Stomach (tissue), 4 donors: ENCODE measurements at regions not wholly inside any gene's neighbourhood (a gene's known extent, or its start where the extent isn't known, plus 50 kb on each side); places are given as distances from the start of the nearest gene placed in this dataset.

Experiments
- EP300 ChIP-seq: sonication (generic); formaldehyde crosslinking; IDR thresholded peaks from one replicate; pipeline ENCODE4 v1.6.1; 2017; ENCODE audit warnings: antibody characterized with exemption
- POLR2A ChIP-seq, 4 donors: fragments of 450-650 bp; IDR thresholded peaks; one replicate each; pipeline ENCODE4 v1.6.1; 2016; ENCODE audit warnings: antibody characterized with exemption in 4 of 4, control low read depth in 2 of 4, mild to moderate bottlenecking in 1 of 4, moderate library complexity in 1 of 4
- POLR2AphosphoS5 ChIP-seq, 3 donors: sonication (generic); formaldehyde crosslinking; IDR thresholded peaks; one replicate each; pipeline ENCODE4 v1.6.1; 2016; ENCODE audit warnings: antibody characterized with exemption in 3 of 3
- TF ChIP-seq, protein P1 (sequence below), 7 experiments: fragments of 450-650 bp in 4 of 7; fragments of 200-600 bp in 3 of 7; sonication (generic) in 3 of 7; IDR thresholded peaks; one replicate each; pipeline ENCODE4 v1.5.1; 2016 to 2019; ENCODE audit warnings: antibody characterized with exemption in 7 of 7, control low read depth in 2 of 7, mild to moderate bottlenecking in 1 of 7

GRCh38 chr6:2560140-2560818 lies 190.4 kb downstream of the MYLK4 start:
- TF ChIP-seq, protein P1, sequence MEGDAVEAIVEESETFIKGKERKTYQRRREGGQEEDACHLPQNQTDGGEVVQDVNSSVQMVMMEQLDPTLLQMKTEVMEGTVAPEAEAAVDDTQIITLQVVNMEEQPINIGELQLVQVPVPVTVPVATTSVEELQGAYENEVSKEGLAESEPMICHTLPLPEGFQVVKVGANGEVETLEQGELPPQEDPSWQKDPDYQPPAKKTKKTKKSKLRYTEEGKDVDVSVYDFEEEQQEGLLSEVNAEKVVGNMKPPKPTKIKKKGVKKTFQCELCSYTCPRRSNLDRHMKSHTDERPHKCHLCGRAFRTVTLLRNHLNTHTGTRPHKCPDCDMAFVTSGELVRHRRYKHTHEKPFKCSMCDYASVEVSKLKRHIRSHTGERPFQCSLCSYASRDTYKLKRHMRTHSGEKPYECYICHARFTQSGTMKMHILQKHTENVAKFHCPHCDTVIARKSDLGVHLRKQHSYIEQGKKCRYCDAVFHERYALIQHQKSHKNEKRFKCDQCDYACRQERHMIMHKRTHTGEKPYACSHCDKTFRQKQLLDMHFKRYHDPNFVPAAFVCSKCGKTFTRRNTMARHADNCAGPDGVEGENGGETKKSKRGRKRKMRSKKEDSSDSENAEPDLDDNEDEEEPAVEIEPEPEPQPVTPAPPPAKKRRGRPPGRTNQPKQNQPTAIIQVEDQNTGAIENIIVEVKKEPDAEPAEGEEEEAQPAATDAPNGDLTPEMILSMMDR (IDR thresholded peaks at IDR 0.05), result no peak
- TF ChIP-seq POLR2A (IDR thresholded peaks at IDR 0.05) (no peak), EP300 (no peak), POLR2AphosphoS5 (IDR thresholded peaks at IDR 0.05) (no peak)
